MM.1S (cell line): ENCODE measurements at regions not wholly inside any gene's neighbourhood (a gene's known extent, or its start where the extent isn't known, plus 50 kb on each side); places are given as distances from the start of the nearest gene placed in this dataset.

Source experiments
- CTCF ChIP-seq: fragments of 300-600 bp; sonication (generic); IDR thresholded peaks from 2 replicates; pipeline ENCODE4 v1.5.1; 2016; ENCODE audit warnings: antibody characterized with exemption, low read length, mixed read lengths
- EZH2phosphoT487 ChIP-seq: fragments of 300-600 bp; sonication (generic); IDR thresholded peaks from 2 replicates; pipeline ENCODE4 v1.6.1; 2018; ENCODE audit warnings: antibody characterized with exemption, low read length

DNA sequence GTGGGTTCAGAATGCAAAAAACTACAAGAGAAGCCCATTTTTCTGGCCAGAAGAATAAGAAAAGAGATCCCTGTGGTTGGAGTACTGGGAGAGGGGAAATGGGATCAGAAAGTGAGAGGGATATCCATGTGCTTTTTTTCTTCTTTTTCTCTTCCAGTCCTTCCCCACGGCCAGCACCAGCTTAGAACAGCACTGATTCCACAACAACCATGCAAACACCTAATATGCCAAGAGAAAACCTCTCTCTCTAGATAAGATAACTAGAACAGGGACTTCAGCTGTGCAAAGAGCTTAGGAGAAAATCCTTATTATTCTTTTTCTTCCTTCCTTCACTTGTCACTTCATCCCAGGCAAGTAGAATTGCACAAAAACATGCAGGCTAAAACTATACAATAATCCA is 83.5 kb downstream of the ELAPOR2 start:
- TF ChIP-seq EZH2phosphoT487 (no peak), CTCF (no peak)
